Calu3 (cell line): ENCODE measurements at regions not wholly inside any gene's neighbourhood (a gene's known extent, or its start where the extent isn't known, plus 50 kb on each side); places are given as distances from the start of the nearest gene placed in this dataset.

ENCODE experiments used
- BruUV-seq: library from RNA; stranded (reverse); fragments of 400-500 nt; replicated peaks from 2 replicates; lab custom pipeline; 2021; lab: Mats Ljungman, UMichigan
- CTCF ChIA-PET: fragments of 300-600 bp; sonication (Branson Sonifier 250); formaldehyde crosslinking; loops from one replicate; lab custom pipeline; 2022; ENCODE audit warnings: antibody characterized with exemption; lab: Charles Lee
- DNase-seq: peaks from one replicate; pipeline ENCODE4 v3.0.0; 2022
- H3K27ac Mint-ChIP-seq: one replicate; pipeline ENCODE4 v1.8.0; 2022; ENCODE audit warnings: mixed read lengths; ENCODE audit not compliant: unreplicated experiment
- H3K27me3 Mint-ChIP-seq: one replicate; pipeline ENCODE4 v1.8.0; 2022; ENCODE audit warnings: mixed read lengths; ENCODE audit not compliant: unreplicated experiment
- H3K36me3 Mint-ChIP-seq: one replicate; pipeline ENCODE4 v1.8.0; 2022; ENCODE audit warnings: mild to moderate bottlenecking, moderate library complexity, mixed read lengths; ENCODE audit not compliant: insufficient read depth, unreplicated experiment
- H3K4me1 Mint-ChIP-seq: one replicate; pipeline ENCODE4 v1.8.0; 2022; ENCODE audit warnings: mild to moderate bottlenecking, low read depth, mixed read lengths; ENCODE audit not compliant: unreplicated experiment
- H3K4me3 Mint-ChIP-seq: one replicate; pipeline ENCODE4 v1.8.0; 2022; ENCODE audit warnings: mild to moderate bottlenecking, low read depth, moderate library complexity, mixed read lengths; ENCODE audit not compliant: unreplicated experiment
- H3K9me3 Mint-ChIP-seq: one replicate; pipeline ENCODE4 v1.8.0; 2022; ENCODE audit warnings: low read depth, mixed read lengths; ENCODE audit not compliant: unreplicated experiment
- CTCF ChIP-seq: fragments of 200-600 bp; IDR thresholded peaks from one replicate; pipeline ENCODE4 v1.8.0; 2022; ENCODE audit warnings: antibody characterized with exemption; ENCODE audit not compliant: unreplicated experiment
- intact Hi-C: fragments of 100-400 bp; cut with micrococcal nuclease; formaldehyde crosslinking; loops from one replicate; pipeline ENCODE4 v1.10.0; 2022; ENCODE audit not compliant: unreplicated experiment

- DNase-seq = no peak
- Mint-ChIP-seq H3K4me3 (no peak overlapping the region), H3K27me3 (no peaks in the 10 kb centered on the region), H3K27ac (no peak overlapping the region), H3K36me3 (no peaks in the 10 kb centered on the region), H3K9me3 (peaks cover 8% of the 10 kb centered on the region), H3K4me1 (peaks cover 16% of the 10 kb centered on the region)
- intact Hi-C loops = no loop called here
- TF ChIP-seq CTCF = no peak
- CTCF ChIA-PET = no interaction called here
- no TSS peak for BruUV-seq
These were observed 766.4 kb upstream of the LUZP2 start for GRCh38 chr11:23730307-23730998.

GRCh38 chr11:23732026-23732425 is 764.8 kb upstream of the LUZP2 start:
- Mint-ChIP-seq H3K27ac (no peak overlapping the region), H3K9me3 (peaks cover 8% of the 10 kb centered on the region), H3K4me3 (no peak overlapping the region), H3K27me3 (no peaks in the 10 kb centered on the region), H3K36me3 (no peaks in the 10 kb centered on the region), H3K4me1 (peaks cover 13% of the 10 kb centered on the region)
- CTCF ChIA-PET = no interaction called here
- DNase-seq = no peak
- BruUV-seq = no TSS peak
- TF ChIP-seq CTCF = no peak
- intact Hi-C loops = no loop called here

GRCh38 chr11:23746896-23747295 is 750.0 kb upstream of the LUZP2 start:
- TF ChIP-seq CTCF = no peak
- H3K9me3 Mint-ChIP-seq = no peaks in the 10 kb centered on the region
- CTCF ChIA-PET = no interaction called here
- H3K36me3 Mint-ChIP-seq = no peaks in the 10 kb centered on the region
- no peak overlapping the region for H3K27ac Mint-ChIP-seq
- H3K4me3 Mint-ChIP-seq = no peak overlapping the region
- H3K27me3 Mint-ChIP-seq = no peaks in the 10 kb centered on the region
- intact Hi-C loops = no loop called here
- no peak for DNase-seq
- H3K4me1 Mint-ChIP-seq = no peaks in the 10 kb centered on the region
- BruUV-seq = no TSS peak

GRCh38 chr11:23749762-23750430 is 747.0 kb upstream of the LUZP2 start:
- CTCF ChIA-PET = no interaction called here
- H3K36me3 Mint-ChIP-seq = no peaks in the 10 kb centered on the region
- TF ChIP-seq CTCF = no peak
- no peaks in the 10 kb centered on the region for H3K9me3 Mint-ChIP-seq
- BruUV-seq = no TSS peak
- intact Hi-C loops = no loop called here
- H3K4me1 Mint-ChIP-seq = no peaks in the 10 kb centered on the region
- H3K27me3 Mint-ChIP-seq = no peaks in the 10 kb centered on the region
- DNase-seq = no peak
- H3K4me3 Mint-ChIP-seq = no peak overlapping the region
- no peak overlapping the region for H3K27ac Mint-ChIP-seq
